HG02852 (cell line): ENCODE measurements at regions not wholly inside any gene's neighbourhood (a gene's known extent, or its start where the extent isn't known, plus 50 kb on each side); places are given as distances from the start of the nearest gene placed in this dataset.

Source experiments
- ATAC-seq: cut with Tn5 transposase; IDR thresholded peaks from one replicate; pipeline ENCODE4 v1.9.1; 2021; ENCODE audit warnings: mild to moderate bottlenecking, moderate library complexity; ENCODE audit not compliant: unreplicated experiment

DNA sequence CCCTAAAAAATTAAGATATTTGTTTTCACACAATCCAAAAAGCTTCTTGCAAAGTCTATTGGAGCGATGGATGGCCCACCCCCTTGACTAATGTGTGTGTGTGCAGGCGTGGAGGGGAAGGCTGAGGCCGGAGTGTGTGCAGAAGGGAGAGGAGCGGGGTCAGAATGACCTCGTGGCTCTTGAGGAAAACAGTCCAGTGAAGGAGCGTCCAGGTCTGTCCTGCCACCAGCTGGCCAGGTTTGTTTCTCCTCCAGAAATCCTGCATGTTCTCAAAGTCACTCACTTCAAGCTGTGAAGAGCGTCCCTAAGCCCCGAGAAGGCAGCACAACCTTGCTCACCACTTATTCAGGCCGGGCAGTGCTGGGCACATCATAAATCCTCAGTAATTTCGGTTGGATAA lies 69.5 kb upstream of the SSX2IP start:
- ATAC-seq = no peak

DNA sequence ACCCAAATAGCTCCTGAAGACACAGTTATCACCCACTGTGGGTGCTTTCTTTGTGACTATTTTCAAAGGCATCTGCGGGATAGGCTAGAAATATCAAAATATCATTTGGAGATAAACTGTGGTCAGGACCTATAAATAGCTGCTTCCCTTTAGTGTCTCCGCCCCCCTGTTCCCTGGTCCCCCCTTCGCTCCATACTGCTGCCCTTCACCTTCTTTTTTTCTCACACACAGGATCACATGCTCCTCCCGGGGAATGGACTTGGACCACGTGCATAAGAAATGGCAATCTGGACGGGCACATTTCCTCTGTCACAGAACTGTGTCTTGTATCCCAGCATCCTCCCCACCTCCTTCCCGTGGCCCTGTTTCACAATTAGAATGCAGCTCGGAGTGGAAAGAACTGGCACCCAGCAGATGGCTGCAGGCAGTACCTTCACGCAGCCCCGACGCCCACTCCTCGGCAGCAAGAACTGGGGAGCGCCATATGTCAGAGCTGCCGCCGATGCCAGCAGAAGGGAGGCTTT lies 68.8 kb upstream of the SSX2IP start:
- ATAC-seq = no peak

DNA sequence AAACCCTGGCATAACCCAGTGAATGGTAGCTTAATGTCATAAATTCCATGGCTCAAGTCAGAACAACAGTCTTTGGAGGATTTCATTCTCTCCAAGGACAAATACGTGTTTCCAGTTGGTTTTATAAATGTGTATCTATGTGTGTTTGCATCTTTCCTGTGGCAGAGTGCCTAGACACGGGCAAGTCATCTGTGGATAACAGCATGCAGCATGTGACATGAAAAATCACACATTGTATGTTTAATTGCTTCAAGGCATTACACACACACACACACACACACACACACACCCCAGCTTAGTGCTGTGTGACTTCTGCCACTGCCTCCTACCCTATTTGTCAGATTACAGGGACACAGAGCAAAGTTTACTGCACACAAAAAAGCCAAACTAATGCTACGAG lies 68.2 kb upstream of the SSX2IP start:
- no peak for ATAC-seq

DNA sequence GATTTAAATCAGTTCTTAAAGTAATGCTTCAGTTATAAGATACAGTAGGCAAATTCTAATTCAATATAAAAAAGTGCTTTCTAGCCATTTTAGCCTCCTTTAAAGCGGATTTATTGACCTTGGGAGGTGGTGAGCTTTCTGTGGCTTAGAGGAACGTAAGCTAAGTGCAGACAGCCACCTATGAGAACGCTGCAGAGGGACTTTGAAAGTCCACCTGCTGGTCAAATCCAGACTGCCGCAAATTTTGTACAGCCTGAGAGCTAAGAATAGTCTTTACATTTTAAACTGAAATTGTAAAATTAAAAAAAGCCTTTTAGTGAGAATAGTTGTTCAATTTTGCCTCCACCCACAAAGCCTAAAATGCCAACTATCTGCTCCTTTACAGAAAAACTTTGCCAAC lies 67.0 kb upstream of the SSX2IP start:
- no peak for ATAC-seq

DNA sequence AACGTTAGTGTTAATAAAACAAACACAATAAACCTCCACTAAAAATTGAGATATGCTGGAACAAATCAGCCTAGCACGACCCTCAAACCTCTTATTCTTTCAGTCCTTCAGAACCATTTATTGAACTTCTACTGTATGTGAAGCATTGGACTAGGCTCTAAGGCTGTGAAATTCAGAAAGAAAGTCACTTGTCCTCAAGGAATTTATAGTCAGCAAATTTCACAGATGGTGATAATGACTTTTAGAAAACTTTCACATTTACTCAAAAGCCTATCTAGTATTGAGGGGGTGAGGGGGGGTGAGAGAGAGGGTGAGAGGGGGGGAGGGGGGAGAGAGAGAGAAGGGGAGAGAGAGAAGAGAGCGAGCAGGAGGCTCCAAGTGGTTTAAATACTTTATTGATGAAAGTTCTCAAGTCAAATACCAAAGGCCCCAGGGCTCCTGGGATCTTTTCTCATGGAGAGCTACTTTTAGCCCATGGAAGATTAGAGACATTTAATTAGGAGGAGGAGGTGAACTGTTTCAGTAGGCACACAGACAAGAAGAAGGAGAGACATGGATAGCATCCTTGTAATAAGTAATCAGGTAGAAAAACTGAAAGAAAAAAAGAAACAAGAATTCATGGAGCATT lies 66.3 kb upstream of the SSX2IP start:
- ATAC-seq = no peak

DNA sequence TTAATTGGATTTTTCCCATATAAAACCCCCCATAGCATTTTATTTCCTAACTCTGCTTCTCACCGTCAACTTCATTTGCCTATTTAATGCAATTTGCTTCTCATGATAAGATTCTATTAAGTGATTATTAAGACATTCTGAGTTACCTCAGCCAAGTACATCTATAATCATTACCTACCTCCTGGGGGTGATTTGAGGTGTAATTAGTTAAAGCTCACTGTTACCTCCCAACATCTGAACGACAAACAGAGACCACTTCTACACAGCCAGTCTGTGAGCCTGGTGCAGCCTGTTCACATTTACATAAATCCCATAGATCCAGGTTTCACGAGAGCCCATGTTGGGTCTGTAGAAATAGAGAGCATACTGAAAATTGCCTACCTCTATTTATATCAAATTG lies 65.7 kb upstream of the SSX2IP start:
- ATAC-seq = no peak

DNA sequence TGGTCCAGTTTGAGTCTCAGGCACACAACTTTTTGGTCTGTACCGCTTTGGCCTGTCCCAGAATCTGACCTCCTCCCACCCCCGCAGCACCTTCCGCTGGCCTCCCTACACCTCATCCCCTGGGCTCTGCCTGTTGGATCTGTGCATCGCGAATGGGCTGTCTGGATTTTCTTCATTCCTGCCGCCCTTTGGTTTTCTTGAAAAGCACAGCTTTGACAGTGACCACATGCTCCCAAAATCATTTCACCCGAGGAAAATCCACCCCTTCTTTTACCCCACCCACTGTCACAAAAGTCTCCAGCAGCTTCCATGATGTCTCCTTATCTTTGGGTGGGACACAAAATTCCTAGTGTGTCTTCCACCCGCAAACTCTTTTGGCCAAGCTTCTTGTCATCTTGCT lies 65.0 kb upstream of the SSX2IP start:
- ATAC-seq = no peak

DNA sequence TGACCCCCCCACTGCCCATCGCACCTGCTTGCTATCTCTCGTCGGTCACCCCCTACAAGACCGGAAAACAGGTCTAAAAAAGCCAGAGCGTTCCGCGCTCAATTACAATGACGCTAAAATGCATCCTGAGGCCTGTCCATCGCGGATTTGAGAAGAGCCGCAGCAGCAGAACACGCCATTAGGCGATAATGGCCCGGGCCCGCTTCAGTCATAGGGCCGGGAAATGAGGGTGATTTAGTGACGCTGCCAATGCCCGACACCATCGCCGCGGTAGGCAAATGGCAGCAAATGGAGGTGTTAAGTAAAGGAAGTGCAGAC lies 64.1 kb upstream of the SSX2IP start:
- ATAC-seq = no peak

DNA sequence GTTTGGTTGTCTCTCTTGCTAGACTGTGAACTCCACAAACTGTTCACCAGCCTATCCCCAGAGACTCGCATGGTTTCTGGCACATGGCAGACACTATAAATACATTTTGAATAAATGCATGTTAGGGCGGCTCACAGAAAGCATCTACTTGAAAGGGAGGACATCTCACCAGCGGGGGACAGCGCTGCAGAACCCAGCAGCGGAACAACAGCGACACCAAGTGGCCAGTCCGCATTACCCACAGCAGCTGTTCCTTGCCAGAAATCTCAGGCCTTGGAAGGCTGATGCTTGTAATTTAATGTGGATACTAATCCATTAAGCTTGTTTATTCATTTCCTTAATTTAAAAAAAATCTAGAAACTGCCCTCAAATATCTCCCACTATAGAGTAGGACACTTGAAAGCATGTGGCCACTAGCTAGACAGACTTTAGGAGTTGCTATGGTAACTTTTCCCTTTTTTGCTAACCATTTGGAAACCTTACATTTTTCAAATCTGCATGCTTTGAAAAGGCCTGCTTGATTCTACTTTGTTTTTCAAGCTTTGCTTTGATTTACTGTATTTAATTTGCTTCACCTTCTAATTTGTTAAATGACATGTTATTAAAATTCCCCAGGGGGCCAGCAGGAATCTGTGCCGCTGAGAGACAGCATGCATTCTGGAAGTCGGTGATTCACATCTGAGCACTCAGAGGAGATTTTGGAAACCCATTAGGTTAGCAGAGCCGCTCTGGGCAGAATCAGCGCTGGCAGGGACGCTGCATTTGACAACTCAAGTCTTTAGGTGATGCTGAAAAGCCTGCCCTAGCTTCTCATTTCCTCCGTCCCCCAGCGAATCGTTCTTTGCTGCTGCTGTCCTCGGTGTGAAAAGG lies 63.5 kb upstream of the SSX2IP start:
- ATAC-seq = peak; percentile 69

DNA sequence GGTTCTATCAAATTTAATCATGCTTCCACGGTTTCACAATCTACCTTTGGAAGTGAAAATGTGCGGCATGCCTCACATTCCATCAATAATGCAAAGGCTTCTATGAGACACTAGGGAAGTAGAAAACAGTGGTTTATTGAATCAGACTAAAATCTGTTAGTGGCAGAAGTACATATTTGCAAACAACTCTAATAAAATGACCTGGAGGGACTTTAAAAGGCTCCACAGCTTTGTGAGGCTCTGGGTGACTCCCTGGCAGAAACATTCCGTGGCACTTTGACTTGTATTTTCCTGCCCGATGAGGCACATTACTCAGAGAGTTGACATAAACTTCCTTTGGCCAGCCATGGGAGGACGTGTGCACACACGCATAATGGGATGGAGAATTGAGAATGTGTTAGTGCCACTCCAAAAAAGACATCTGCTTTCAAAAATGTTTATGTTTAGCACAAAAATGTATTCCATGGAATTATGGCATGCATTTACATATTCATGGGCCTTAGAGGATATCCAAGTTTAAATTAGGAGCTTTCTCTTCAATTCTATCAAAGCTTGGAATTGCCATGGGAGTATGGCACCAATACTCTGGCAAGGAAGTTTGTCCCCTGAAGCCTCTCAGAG lies 60.0 kb upstream of the SSX2IP start:
- no peak for ATAC-seq

DNA sequence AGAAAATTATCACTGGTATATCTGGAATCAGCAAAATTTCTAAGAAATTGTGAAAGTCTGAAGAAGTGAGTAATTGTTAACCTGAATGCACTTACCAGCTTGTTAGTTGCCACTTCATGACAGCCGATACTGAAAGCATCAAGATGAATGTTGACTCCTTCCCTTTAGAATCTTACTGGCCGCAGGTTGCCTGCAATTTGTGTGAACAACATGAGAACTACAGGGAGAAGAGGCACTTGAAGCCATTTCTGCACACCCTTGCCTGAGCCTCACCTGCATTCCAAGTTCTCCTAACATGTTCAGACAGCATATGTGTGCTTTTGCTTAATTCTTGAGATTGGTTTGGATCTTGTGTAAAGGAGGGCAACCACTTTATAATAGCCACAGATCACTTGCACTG lies 59.2 kb upstream of the SSX2IP start:
- no peak for ATAC-seq

DNA sequence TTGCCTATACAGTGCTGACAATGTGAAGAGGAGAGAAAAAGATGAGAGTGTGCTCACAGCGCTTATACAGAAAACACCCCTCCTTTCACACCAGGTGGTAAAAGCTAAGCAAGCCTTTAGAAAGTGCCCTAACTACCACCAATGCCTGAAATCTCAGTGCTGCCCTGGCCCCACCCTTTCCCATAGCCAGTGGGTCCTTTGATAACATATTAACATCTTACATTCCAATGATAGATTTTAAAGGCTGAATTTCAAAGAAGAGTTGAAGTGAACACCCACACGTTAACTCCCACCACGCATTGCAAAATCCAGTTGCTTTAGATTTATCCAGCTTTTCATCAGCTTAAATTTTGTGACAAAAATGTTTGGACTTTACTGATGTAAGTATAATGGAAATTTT lies 58.1 kb upstream of the SSX2IP start:
- no peak for ATAC-seq

DNA sequence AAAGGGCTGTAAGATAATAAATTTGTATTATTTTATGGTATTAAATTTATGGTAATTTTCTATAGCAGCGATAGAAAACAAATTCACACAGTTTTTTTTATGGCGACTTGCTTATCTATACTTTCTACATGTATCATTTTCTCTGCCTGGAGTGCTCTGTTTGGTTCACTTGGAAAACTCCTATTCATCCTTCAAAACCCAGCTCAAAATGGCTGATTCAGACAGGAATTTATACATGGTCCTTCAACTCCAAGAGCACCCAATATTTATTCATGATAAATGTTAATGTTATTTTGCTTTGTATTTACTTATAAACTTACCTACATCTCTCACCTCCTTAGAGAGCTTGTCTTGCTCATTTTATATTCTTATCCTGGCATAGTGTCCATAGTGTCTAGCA lies 55.6 kb upstream of the SSX2IP start:
- no peak for ATAC-seq

DNA sequence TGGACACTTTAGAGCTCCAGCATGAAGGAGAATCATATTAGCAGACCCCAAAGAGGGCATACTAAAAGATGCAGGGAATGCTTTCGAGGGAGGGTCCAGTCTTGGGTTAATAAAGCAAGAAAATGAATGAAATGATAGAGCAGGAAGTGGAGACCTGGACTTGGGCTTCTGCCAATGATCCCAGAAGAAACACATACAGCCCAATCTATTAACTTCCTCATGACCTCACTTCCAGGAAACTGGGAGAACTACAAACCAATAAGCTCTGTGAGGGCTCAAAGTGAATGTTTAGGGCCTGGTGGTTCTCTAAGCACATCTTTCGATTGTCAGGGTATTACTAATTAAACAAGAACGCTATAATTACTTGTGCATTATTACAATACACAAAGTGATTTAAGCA lies 53.6 kb upstream of the SSX2IP start:
- no peak for ATAC-seq

DNA sequence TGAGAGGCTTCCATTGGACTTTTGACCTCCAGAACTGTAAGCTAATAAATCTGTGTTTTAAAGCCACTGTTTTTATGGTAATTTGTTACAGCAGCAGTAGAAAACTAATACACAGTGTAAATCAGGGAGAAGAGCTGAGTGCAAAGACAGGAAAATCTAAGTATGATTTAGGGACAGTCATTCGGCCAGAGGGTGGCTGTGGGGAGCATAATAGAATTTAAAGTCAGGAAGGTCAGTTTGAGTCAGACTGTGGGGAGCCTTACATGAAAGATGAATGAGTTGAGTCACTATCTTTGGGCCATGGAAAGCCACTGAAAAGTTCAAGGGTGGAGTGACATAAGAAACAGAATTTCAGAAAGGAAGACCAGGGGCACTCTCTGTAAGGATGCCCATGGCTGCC lies 52.4 kb upstream of the SSX2IP start:
- ATAC-seq = peak; percentile 72

DNA sequence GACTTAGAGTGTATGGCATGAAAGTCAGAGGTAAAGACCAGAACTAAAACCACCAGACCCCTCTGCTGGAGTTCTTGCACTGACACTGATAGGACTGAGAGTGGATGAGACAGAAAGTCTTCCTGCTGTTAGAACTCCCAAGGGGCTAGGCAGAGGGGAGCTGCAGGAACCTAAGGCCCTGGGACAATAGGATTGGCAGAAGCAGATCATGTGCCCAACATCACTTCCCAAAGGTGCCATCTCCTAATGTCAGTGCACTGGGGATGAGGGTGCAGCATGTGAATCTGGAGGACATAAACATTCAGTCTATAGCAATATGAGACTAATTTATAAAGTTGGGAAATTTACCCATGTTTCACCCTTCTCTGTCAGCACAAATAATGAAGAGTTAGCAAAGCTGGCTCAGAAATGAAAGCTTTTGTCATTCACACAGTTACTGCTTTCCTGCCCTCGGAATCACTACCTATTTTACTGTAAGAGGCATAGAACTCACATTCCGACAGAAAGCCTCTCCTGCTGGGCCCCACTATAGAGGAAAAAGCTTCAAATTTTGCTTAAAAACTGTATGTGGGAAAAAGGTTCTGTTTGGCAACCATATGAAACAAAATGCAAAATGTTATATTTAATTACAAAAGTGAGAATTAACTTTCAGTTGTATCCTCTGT lies 49.9 kb upstream of the SSX2IP start:
- ATAC-seq = no peak
